CD4-positive, alpha-beta T cell (primary cell): ENCODE measurements at regions not wholly inside any gene's neighbourhood (a gene's known extent, or its start where the extent isn't known, plus 50 kb on each side); places are given as distances from the start of the nearest gene placed in this dataset.

Experiments
- ATAC-seq: fragments of 200-7000 bp; cut with Tn5 transposase; one replicate; pipeline ENCODE4 v1.10.0; 2022; ENCODE audit warnings: mild to moderate bottlenecking; ENCODE audit not compliant: poor library complexity
- CTCF ChIA-PET: fragments of 350-600 bp; sonication (Branson Sonifier 250); formaldehyde crosslinking; loops from one replicate; lab custom pipeline; 2021; ENCODE audit warnings: antibody characterized with exemption, inconsistent platforms; lab: Charles Lee
- POLR2A ChIA-PET: fragments of 350-600 bp; sonication (Branson Sonifier 250); formaldehyde crosslinking; loops from one replicate; lab custom pipeline; 2021; ENCODE audit warnings: antibody characterized with exemption, inconsistent platforms; lab: Charles Lee
- DNase-seq, 14 experiments: peaks; one replicate each; pipeline ENCODE4 v3.0.0-alpha.2; 2013 to 2020; ENCODE audit warnings: mixed read lengths in 2 of 14
- H3K27ac ChIP-seq, 2 donors: one replicate each; pipeline versions ENCODE4 v1.5.1 to v1.7.0; 2013; ENCODE audit warnings: low read length in 2 of 2, low read depth in 1 of 2, mild to moderate bottlenecking in 1 of 2
- H3K27me3 ChIP-seq, 2 experiments: 1 replicate in 1 of 2; 2 replicates in 1 of 2; pipeline versions ENCODE4 v1.6.1 to v1.7.0; 2013; ENCODE audit warnings: low read length in 2 of 2, control low read depth in 1 of 2, mild to moderate bottlenecking in 1 of 2, moderate library complexity in 1 of 2; ENCODE audit not compliant: insufficient read depth in 2 of 2, control insufficient read depth in 1 of 2
- H3K36me3 ChIP-seq: one replicate; pipeline ENCODE4 v1.6.1; 2013; ENCODE audit warnings: low read length, control low read depth; ENCODE audit not compliant: insufficient read depth
- H3K4me1 ChIP-seq: one replicate; pipeline ENCODE4 v1.6.1; 2013; ENCODE audit warnings: low read length, control low read depth; ENCODE audit not compliant: insufficient read depth
- H3K4me3 ChIP-seq: one replicate; pipeline ENCODE4 v1.5.1; 2013; ENCODE audit warnings: mild to moderate bottlenecking, low read length, moderate library complexity
- H3K9me3 ChIP-seq, 2 experiments: 1 replicate in 1 of 2; 2 replicates in 1 of 2; pipeline versions ENCODE4 v1.6.1 to v1.7.0; 2013; ENCODE audit warnings: low read length in 2 of 2, mild to moderate bottlenecking in 2 of 2, control low read depth in 1 of 2, moderate library complexity in 1 of 2; ENCODE audit not compliant: control insufficient read depth in 1 of 2, insufficient read depth in 1 of 2
- H3K27ac Mint-ChIP-seq: one replicate; pipeline ENCODE4 v1.8.0; 2020; ENCODE audit warnings: mixed read lengths
- H3K27me3 Mint-ChIP-seq: one replicate; pipeline ENCODE4 v1.8.0; 2021; ENCODE audit warnings: mixed read lengths
- H3K36me3 Mint-ChIP-seq: one replicate; pipeline ENCODE4 v1.8.0; 2021; ENCODE audit warnings: low read depth, mixed read lengths
- H3K4me1 Mint-ChIP-seq: one replicate; pipeline ENCODE4 v1.8.0; 2021; ENCODE audit warnings: low read depth, mixed read lengths
- H3K4me3 Mint-ChIP-seq: one replicate; pipeline ENCODE4 v1.8.0; 2020; ENCODE audit warnings: mild to moderate bottlenecking, mixed read lengths
- H3K9me3 Mint-ChIP-seq: one replicate; pipeline ENCODE4 v1.8.0; 2020; ENCODE audit warnings: mixed read lengths
- intact Hi-C, 2 experiments: fragments of 100-400 bp; cut with DNase I in 1 of 2; cut with micrococcal nuclease in 1 of 2; formaldehyde crosslinking; loops; one replicate each; pipeline versions ENCODE4 v1.15.1 to v1.9.0; 2023 to 2025; cut with DNase I, micrococcal nuclease
- TF ChIP-seq, protein P1 (sequence below): fragments of 200-600 bp; IDR thresholded peaks from one replicate; pipeline ENCODE4 v1.8.0; 2022; ENCODE audit warnings: antibody characterized with exemption, mild to moderate bottlenecking

GRCh38 chr9:86705490-86705889 lies 241.8 kb downstream of the GAS1 start:
- TF ChIP-seq, protein P1, sequence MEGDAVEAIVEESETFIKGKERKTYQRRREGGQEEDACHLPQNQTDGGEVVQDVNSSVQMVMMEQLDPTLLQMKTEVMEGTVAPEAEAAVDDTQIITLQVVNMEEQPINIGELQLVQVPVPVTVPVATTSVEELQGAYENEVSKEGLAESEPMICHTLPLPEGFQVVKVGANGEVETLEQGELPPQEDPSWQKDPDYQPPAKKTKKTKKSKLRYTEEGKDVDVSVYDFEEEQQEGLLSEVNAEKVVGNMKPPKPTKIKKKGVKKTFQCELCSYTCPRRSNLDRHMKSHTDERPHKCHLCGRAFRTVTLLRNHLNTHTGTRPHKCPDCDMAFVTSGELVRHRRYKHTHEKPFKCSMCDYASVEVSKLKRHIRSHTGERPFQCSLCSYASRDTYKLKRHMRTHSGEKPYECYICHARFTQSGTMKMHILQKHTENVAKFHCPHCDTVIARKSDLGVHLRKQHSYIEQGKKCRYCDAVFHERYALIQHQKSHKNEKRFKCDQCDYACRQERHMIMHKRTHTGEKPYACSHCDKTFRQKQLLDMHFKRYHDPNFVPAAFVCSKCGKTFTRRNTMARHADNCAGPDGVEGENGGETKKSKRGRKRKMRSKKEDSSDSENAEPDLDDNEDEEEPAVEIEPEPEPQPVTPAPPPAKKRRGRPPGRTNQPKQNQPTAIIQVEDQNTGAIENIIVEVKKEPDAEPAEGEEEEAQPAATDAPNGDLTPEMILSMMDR: no peak
- no peaks in the 10 kb centered on the region for H3K27me3 ChIP-seq
- Mint-ChIP-seq H3K27ac (no peak overlapping the region), H3K4me3 (no peak overlapping the region), H3K4me1 (no peaks in the 10 kb centered on the region), H3K27me3 (peaks cover 22% of the 10 kb centered on the region), H3K9me3 (no peaks in the 10 kb centered on the region), H3K36me3 (no peaks in the 10 kb centered on the region)
- ATAC-seq (no peak), DNase-seq (no peak)
- H3K9me3 ChIP-seq: no peaks in the 10 kb centered on the region
- no peak overlapping the region for H3K27ac ChIP-seq
- no peak overlapping the region for H3K4me3 ChIP-seq
- intact Hi-C loops: no loop called here
- CTCF ChIA-PET: no interaction called here
- no peaks in the 10 kb centered on the region for H3K36me3 ChIP-seq
- POLR2A ChIA-PET: no interaction called here
- no peaks in the 10 kb centered on the region for H3K4me1 ChIP-seq

DNA sequence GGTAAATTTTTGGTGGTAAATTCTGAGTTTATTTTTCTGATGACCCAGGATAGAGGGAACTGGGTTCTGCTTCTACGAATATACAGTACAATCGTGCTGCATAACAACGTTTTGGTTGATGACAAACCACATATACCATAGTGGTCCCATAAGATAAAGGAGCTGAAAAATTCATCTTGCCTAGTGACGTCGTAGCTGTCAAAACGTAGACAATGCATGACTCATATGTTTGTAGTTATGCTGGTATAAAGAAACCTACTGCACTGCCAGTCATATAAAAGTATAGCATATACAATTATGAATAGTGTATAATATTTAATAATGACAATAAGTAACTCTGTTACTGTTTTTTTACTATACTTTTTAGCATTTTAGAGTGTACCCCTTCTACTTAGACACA lies 244.0 kb downstream of the GAS1 start:
- no peak overlapping the region for H3K4me3 Mint-ChIP-seq
- intact Hi-C loops: no loop called here
- H3K36me3 Mint-ChIP-seq: no peaks in the 10 kb centered on the region
- no peak for DNase-seq
- peaks cover 28% of the 10 kb centered on the region for H3K27me3 Mint-ChIP-seq
- no peaks in the 10 kb centered on the region for H3K4me1 Mint-ChIP-seq
- CTCF ChIA-PET: no interaction called here
- Histone ChIP-seq H3K4me1 (no peaks in the 10 kb centered on the region), H3K4me3 (no peak overlapping the region), H3K27ac (no peak overlapping the region), H3K27me3 (no peaks in the 10 kb centered on the region), H3K9me3 (no peaks in the 10 kb centered on the region), H3K36me3 (no peaks in the 10 kb centered on the region)
- no peak for ATAC-seq
- H3K27ac Mint-ChIP-seq: no peak overlapping the region
- TF ChIP-seq, protein P1: no peak
- no peaks in the 10 kb centered on the region for H3K9me3 Mint-ChIP-seq
- POLR2A ChIA-PET: no interaction called here

GRCh38 chr9:86700629-86701028 lies 246.7 kb downstream of the GAS1 start:
- Mint-ChIP-seq H3K27me3 (peaks cover 28% of the 10 kb centered on the region), H3K4me3 (no peak overlapping the region), H3K27ac (no peak overlapping the region), H3K36me3 (no peaks in the 10 kb centered on the region), H3K4me1 (no peaks in the 10 kb centered on the region), H3K9me3 (no peaks in the 10 kb centered on the region)
- Histone ChIP-seq H3K27me3 (no peaks in the 10 kb centered on the region), H3K36me3 (no peaks in the 10 kb centered on the region), H3K27ac (no peak overlapping the region), H3K4me3 (no peak overlapping the region), H3K9me3 (no peaks in the 10 kb centered on the region), H3K4me1 (no peaks in the 10 kb centered on the region)
- DNase-seq (no peak), ATAC-seq (no peak)
- CTCF ChIA-PET: no interaction called here
- intact Hi-C loops: no loop called here
- TF ChIP-seq, protein P1: no peak
- POLR2A ChIA-PET: no interaction called here
